ENCODE measurements at regions not wholly inside any gene's neighbourhood (a gene's known extent, or its start where the extent isn't known, plus 50 kb on each side); places are given as distances from the start of the nearest gene placed in this dataset.

DNA sequence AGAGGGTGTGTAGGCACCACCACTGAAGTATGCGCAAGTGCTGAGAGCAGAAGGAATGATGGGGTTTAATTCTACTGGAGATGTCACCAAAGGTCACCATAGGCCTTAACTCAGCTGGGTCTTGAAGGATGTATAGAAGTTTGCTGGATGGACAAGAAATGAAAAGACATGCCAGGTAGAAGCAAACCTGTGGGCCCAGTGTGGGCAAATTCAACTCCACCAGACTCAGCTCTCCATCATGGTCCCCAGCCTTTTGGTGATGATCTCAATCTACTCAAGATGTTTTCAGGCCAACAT, 124.5 kb downstream of the SNX5 start (continued):
- TF ChIP-seq, protein P1, sequence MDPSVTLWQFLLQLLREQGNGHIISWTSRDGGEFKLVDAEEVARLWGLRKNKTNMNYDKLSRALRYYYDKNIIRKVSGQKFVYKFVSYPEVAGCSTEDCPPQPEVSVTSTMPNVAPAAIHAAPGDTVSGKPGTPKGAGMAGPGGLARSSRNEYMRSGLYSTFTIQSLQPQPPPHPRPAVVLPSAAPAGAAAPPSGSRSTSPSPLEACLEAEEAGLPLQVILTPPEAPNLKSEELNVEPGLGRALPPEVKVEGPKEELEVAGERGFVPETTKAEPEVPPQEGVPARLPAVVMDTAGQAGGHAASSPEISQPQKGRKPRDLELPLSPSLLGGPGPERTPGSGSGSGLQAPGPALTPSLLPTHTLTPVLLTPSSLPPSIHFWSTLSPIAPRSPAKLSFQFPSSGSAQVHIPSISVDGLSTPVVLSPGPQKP (IDR thresholded peaks at IDR 0.05; ENCODE audit: low read depth, low read length), result no peak

DNA sequence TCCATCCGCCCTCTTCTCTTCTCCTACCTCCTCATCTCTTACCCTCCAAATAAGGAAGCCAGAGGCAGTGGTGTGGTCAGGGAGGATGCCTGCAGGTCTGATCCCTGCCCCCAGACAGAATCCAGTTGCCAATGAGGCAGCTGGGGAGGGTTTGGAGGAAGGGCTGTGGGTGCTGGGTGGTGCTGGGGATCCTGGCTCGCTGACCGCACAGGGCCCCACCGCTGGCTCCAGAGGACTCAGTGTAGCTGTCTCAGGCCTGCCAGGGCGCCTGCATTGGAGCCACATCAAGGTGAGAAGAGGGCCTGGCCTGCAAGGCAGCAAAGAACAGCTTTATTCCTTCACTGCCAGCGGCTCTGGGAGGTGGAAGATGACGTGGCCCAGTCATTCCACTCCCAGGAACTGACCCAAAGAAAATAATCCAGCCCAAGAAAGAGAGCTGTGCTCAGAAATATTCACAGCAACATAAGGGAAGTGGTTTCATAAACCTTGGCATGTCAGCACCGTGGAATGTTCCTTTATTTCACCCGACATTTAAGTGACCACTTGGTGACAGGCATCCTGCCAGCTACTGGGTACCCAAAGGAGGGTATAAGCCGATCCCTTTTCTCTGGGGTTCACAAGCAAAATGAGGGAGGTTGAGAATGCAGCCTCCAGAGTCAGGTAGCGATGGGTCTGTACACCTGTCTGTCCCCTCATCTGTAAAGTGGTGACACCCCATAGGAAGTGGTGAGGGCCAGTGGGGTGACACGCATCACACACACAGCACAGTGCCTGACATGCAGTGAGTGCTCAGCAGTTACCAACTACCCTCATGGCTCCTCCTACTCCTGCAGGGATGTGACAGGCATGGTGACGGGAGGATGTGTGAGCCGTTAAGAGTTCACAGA, 125.1 kb downstream of the SNX5 start:
- WGBS (ENCODE audit: missing lambda C conversion rate), result 60% methylated on average over 14 of the region's 14 CpGs
- Histone ChIP-seq H3K4me2 (no peak overlapping the region), H3K4me3 (no peak overlapping the region), H3K9me3 (0 out of 3 replicates have a peak, but pooled peaks cover 3% of the 10 kb centered on the region), H3K27ac (peak overlapping the region in 1 of 2 experiments; percentile 13; a peak in 1 of 6 replicates), H3K4me1 (no peaks in the 10 kb centered on the region)
- TF ChIP-seq, protein P1 (IDR thresholded peaks at IDR 0.05; ENCODE audit: low read depth, low read length), result no peak
- no peak for TF ChIP-seq ZFP36 (IDR thresholded peaks at IDR 0.05; ENCODE audit: borderline replicate concordance, partially characterized antibody)
- TF ChIP-seq RFX5 (IDR thresholded peaks at IDR 0.05), result no peak
- TF ChIP-seq FOSB (CRISPR knock-in tag; IDR thresholded peaks at IDR 0.05), result no peak
- no peak for TF ChIP-seq MAZ (IDR thresholded peaks at IDR 0.05; ENCODE audit: borderline replicate concordance, low read depth, low read length)
- TF ChIP-seq, protein P2, sequence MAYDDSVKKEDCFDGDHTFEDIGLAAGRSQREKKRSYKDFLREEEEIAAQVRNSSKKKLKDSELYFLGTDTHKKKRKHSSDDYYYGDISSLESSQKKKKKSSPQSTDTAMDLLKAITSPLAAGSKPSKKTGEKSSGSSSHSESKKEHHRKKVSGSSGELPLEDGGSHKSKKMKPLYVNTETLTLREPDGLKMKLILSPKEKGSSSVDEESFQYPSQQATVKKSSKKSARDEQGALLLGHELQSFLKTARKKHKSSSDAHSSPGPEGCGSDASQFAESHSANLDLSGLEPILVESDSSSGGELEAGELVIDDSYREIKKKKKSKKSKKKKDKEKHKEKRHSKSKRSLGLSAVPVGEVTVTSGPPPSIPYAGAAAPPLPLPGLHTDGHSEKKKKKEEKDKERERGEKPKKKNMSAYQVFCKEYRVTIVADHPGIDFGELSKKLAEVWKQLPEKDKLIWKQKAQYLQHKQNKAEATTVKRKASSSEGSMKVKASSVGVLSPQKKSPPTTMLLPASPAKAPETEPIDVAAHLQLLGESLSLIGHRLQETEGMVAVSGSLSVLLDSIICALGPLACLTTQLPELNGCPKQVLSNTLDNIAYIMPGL (CRISPR knock-in tag; IDR thresholded peaks at IDR 0.05; ENCODE audit: borderline replicate concordance), result no peak
- TF ChIP-seq RAD21 (conservative IDR thresholded peaks at IDR 0.05 in 1 of 2, IDR thresholded peaks at IDR 0.05 in 1 of 2), result no peak
- DNase-seq (ENCODE audit: low read depth in 1 of 2, low spot score in 1 of 2) (no peak), FAIRE-seq (no peak), ATAC-seq (peak; percentile 12 to 42; a peak in 3 of 6 replicates)
- ChIA-PET POLR2A (no interaction called here), CTCF (no interaction called here)

DNA sequence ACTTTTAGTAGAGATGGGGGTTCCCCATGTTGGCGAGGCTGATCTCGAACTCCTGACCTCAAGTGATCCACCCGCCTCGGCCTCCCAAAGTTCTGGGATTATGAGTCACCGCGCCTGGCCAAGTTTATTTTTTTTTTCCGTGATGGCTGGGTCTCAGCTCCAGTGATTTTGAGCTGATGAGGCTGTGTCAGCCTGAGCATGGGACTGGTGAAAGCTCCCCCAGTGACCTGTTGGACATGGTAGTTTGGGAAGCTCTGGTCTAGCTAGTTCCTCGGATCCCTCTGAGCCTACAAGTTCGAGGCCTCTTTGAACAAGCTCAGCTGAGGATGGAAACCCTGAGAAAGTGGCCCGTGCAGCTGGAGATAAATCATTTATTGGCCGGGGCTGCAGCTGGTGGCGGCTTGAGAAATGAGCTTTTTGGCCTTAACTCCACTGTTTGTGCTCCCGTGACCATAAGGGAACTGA, 126.8 kb downstream of the SNX5 start:
- ATAC-seq, result no peak
- FAIRE-seq, result no peak
- TF ChIP-seq, protein P3, sequence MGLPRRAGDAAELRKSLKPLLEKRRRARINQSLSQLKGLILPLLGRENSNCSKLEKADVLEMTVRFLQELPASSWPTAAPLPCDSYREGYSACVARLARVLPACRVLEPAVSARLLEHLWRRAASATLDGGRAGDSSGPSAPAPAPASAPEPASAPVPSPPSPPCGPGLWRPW (IDR thresholded peaks at IDR 0.05), result no peak
- TF ChIP-seq ESRRA (IDR thresholded peaks at IDR 0.05; ENCODE audit: borderline replicate concordance, low read length) (no peak), BHLHE40 (IDR thresholded peaks at IDR 0.05; ENCODE audit: low read depth, low read length) (no peak), SMC3 (IDR thresholded peaks at IDR 0.05) (no peak), HDAC2 (IDR thresholded peaks at IDR 0.05) (no peak), MYC (IDR thresholded peaks at IDR 0.05; ENCODE audit: borderline replicate concordance, low read length) (no peak), NFE2L2 (conservative IDR thresholded peaks at IDR 0.05; ENCODE audit: low read length) (no peak), MAFK (IDR thresholded peaks at IDR 0.05; ENCODE audit: partially characterized antibody) (no peak), POLR2A (IDR thresholded peaks at IDR 0.05; ENCODE audit: low read length) (no peak), RARB (CRISPR knock-in tag; IDR thresholded peaks at IDR 0.05) (no peak), SREBF2 (IDR thresholded peaks at IDR 0.05) (no peak)
- TF ChIP-seq, protein P2 (CRISPR knock-in tag; IDR thresholded peaks at IDR 0.05; ENCODE audit: borderline replicate concordance), result no peak
- TF ChIP-seq, protein P4, sequence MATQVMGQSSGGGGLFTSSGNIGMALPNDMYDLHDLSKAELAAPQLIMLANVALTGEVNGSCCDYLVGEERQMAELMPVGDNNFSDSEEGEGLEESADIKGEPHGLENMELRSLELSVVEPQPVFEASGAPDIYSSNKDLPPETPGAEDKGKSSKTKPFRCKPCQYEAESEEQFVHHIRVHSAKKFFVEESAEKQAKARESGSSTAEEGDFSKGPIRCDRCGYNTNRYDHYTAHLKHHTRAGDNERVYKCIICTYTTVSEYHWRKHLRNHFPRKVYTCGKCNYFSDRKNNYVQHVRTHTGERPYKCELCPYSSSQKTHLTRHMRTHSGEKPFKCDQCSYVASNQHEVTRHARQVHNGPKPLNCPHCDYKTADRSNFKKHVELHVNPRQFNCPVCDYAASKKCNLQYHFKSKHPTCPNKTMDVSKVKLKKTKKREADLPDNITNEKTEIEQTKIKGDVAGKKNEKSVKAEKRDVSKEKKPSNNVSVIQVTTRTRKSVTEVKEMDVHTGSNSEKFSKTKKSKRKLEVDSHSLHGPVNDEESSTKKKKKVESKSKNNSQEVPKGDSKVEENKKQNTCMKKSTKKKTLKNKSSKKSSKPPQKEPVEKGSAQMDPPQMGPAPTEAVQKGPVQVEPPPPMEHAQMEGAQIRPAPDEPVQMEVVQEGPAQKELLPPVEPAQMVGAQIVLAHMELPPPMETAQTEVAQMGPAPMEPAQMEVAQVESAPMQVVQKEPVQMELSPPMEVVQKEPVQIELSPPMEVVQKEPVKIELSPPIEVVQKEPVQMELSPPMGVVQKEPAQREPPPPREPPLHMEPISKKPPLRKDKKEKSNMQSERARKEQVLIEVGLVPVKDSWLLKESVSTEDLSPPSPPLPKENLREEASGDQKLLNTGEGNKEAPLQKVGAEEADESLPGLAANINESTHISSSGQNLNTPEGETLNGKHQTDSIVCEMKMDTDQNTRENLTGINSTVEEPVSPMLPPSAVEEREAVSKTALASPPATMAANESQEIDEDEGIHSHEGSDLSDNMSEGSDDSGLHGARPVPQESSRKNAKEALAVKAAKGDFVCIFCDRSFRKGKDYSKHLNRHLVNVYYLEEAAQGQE (IDR thresholded peaks at IDR 0.05), result no peak
- TF ChIP-seq, protein P5, sequence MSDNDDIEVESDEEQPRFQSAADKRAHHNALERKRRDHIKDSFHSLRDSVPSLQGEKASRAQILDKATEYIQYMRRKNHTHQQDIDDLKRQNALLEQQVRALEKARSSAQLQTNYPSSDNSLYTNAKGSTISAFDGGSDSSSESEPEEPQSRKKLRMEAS (IDR thresholded peaks at IDR 0.05), result no peak
- WGBS (ENCODE audit: missing lambda C conversion rate), result 72% methylated on average over 13 of the region's 13 CpGs
- CTCF ChIA-PET, result no interaction called here
- no peak overlapping the region for H3K4me3 ChIP-seq
- POLR2A ChIA-PET, result no interaction called here
- 0 out of 3 replicates have a peak, but pooled peaks cover 3% of the 10 kb centered on the region for H3K9me3 ChIP-seq
- H3K4me2 ChIP-seq, result no peak overlapping the region
- H3K4me1 ChIP-seq, result no peaks in the 10 kb centered on the region
- no peak for DNase-seq (ENCODE audit: low read depth in 1 of 2, low spot score in 1 of 2)
- H3K27ac ChIP-seq, result no peak overlapping the region
